ENCODE measurements at regions not wholly inside any gene's neighbourhood (a gene's known extent, or its start where the extent isn't known, plus 50 kb on each side); places are given as distances from the start of the nearest gene placed in this dataset.

GRCh38 chr12:88839486-88839885 lies 259.2 kb upstream of the KITLG start:
- no peak for TF ChIP-seq CTCF (IDR thresholded peaks at IDR 0.05)
- TF ChIP-seq POLR2A (IDR thresholded peaks at IDR 0.05) = no peak

Measured in heart left ventricle (tissue), 13 donors.